GM19239 (cell line): ENCODE measurements at regions not wholly inside any gene's neighbourhood (a gene's known extent, or its start where the extent isn't known, plus 50 kb on each side); places are given as distances from the start of the nearest gene placed in this dataset.
A peak's percentile ranks its signal among the peaks of the same experiment; 100 is the strongest.

Experiments used
- DNase-seq: peaks from one replicate; pipeline ENCODE4 v3.0.0; 2011; ENCODE audit warnings: low spot score; ENCODE audit not compliant: insufficient read length
- FAIRE-seq: peaks from 2 replicates; lab custom pipeline; 2011; peaks lifted over from hg19 to GRCh38; lab: Jason Lieb, UNC

DNA sequence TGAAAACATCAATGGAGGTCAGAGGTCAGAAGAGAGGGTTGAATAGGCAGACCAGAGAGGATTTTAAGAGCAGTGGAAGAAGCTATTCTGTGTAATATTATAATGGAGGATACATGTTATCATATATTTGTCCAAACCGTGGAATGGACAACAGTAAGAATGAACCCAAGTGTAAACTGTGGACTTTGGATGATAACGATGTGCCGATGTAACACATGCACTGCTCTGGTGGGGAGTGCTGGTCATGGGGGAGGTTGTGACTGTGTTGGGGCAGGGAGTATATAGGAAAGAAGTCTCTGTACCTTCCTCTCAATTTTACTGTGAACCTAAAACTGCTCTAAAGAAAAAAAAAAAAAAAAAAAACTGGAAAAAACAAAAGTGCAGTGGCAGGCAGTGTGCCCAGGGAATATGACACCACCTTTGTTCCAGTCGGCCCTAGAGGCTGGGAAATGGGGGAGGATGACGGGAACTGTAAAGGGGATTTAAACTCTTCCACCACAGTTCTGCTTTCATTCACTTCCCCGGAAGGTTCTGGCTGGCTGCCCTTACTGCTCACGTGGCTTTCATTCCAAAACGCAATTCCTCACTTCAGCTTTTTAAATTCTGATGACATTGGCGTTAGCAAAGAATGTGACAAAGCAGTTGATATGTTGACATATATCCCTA, 113.7 kb upstream of the ANKRD1 start:
- no peak for DNase-seq
- FAIRE-seq, result peak; percentile 48

DNA sequence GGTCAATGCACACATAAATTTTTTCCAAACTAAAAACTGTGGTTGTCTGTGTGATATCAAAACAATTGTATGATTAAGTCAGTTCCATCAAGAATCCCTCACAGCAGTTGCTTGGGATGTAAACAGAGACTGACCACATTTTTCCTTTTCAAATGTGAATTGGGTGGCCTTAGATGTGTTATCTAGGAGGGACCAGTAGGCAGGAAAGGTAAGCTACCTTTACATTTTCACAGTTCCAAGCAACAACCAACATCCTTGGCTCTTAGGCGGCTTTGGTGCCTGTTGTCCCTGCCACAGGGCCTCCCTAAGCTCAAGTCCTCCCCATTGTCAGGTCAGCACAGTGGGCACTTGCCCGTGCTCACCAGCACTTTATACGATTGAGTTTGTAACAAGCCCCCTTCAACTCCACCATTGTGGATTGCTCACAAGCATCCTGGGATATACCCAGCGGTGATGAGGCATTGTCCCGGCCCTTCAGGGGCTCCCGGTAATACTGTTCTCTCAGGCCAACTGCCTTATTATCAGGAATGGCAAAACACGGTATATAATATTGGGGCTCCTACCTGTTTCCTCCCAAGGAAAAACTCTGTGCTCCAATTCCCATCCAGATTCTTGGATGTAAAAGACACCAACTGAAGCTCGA, 114.9 kb upstream of the ANKRD1 start:
- DNase-seq (no peak), FAIRE-seq (no peak)

DNA sequence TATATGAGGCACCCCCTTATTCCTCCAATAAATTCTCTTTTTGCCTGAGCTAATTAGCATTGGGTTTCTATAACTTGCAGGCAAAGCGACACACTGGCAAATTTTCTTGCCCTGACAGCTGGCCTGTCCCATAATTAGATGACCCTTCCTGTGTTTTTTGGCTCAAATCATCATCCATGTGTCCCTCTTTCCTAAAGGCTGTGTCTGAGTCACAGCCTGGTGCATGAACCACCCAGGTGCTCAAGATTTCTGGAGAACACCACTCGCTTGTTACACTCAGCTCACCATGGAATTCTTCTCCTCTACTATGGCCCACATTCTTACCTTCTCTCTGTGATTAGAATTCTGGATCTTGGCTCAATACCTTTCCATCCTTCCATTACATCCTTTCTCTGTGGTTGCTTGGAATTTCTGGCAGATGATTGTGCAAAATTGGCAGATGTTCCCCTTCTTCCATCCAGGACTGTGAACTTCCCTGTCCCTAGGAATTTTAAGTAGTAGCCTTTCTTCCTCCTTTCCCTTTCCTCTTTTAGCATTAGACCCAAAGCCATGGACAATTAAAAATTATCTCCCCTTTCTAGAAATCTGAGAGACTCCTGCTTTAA, 116.0 kb upstream of the ANKRD1 start:
- FAIRE-seq, result no peak
- no peak for DNase-seq

- no peak for FAIRE-seq
- no peak for DNase-seq
These were observed 118.1 kb upstream of the ANKRD1 start for GRCh38 chr10:91038971-91039370.

DNA sequence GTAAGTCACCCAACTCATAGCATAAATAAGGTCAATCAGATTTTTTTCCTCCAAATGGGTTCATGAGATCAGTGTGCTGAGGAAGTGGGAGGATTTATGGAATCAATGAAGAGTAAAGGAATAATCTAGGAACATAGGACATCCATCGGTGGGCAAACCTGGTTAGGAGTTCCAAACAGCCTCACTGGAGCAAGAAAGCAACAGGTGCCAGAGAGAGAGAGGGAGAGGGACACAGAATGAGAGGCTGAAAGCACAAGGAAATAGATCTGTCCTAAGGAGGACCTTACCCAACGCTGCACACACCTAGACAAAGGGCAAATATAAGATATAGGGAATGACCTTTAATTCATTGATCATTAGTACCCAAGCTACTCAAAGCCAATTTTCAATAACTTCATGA, 119.5 kb upstream of the ANKRD1 start:
- no peak for FAIRE-seq
- DNase-seq, result no peak

DNA sequence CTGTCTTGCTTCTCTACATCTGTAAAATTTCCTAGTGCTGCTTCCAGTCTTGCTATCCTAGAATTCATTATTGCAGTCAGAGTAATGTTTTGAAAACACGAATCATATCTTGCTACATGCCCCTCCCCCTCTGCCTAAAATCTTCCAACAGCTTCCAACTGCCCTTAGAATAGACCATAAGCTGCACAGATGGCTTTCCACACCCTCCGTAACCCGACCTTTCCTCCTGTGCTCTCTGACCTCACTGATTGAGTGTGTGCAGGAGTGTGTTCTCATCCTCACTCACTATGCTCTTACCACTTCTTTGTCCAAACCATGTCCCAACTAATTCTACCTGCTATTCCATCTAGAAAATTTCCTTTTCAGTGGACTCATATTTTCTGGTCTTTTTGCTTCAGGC, 121.2 kb upstream of the ANKRD1 start:
- DNase-seq (no peak), FAIRE-seq (no peak)

DNA sequence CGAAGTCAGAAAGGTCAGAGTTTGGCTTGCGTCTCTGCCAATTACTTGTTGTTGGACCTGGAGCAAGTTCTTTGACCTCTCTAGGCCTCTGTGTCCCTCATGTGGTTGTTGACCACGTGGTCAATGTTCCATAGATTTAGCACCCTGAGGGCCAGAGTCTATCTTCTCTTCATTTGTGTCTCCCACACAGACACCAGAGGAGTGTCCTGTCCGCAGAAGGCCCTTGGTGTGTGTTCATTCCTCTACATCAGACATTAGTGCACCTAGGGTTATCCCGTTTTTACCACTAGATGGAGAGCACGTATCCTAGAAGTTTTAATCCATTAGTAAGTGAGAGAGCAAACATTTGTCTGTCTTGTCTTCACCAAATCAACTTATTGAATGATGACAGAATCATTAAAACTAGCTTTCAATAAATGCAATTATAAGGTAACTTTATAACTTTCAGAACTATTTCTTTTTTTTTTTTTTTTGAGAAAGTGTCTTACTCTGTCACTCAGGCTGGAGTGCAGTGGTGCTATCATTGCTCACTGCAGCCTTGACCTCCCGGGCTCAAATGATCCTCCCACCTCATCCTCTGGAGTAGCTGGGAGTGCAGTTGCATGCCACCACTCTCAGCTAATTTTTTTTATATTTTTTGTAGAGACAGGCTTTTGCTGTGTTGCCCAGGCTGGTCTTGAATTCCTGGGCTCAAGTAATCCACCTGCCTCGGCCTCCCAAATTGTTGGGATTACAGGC, 122.5 kb upstream of the ANKRD1 start:
- DNase-seq (no peak), FAIRE-seq (no peak)

- DNase-seq (no peak), FAIRE-seq (no peak)
These were observed 126.0 kb upstream of the ANKRD1 start for GRCh38 chr10:91046869-91047268.

GRCh38 chr10:91048380-91048779, 127.5 kb upstream of the ANKRD1 start:
- FAIRE-seq (no peak), DNase-seq (no peak)

DNA sequence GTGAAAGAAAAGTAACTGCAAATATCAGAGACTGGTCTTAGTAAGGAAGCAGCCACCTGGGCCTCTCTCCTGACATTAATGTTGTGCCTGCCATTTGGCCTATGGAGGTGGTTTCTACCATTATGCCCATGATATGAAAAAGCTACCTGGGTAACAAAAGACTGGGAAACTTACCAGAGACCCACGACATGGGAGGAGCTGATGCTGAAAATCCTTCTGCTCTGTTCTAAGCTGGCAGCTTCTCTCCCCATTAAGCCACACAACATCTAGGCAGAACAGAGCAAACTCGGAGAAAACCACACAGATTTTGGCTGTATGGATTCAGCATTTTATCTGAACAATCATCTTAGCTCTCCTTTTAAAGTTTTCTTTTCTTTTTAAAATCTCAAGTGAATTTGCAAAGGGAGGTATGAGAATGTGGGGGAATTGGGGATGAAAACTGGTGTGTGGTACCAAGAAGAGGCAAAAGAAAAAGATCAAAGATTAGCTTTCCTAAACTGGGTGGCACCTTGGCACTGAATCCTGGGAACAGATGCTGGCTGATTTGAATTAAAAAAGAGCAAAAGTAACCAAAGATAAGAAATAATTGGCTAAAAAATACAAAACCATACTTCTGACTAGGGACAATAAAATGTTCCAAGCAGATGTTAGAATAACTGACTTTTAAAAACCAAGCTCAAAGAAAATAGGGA, 128.6 kb upstream of the ANKRD1 start:
- DNase-seq, result no peak
- FAIRE-seq, result no peak

GRCh38 chr10:91049988-91050360, 129.1 kb upstream of the ANKRD1 start:
- FAIRE-seq (no peak), DNase-seq (no peak)

DNA sequence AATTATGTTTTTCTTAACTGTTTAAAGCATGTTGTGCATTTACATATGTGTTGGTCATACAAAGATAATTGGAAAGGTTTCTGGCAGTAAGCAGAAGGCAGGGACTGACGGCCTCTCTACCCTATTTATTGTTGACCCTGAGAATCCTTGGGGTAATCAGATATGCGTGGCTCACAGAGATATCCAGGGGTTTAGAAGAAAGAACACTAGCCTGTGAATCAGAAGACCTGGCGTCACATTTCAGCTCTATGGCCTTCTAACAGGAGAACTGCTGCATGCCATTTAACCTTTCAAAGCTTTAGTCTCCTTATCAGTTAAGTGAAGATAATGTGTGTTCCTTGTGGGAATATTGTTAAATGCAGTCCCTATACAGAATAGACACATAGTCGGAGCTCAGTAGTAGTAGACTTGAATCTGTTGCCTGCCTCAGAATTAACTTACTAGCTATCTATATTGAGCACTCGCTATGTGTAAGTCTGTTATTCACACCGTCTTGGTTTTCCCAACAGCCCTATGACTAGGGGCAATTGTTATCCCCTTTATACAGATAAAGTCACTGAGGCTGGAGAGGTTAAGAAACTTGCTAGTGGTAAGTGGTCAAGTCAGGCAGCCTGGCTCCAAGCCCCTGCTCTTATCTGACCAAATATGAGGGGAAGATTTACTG, 129.6 kb upstream of the ANKRD1 start:
- no peak for FAIRE-seq
- DNase-seq, result no peak

- FAIRE-seq (no peak), DNase-seq (no peak)
These were observed 130.9 kb upstream of the ANKRD1 start for GRCh38 chr10:91051829-91052228.

DNA sequence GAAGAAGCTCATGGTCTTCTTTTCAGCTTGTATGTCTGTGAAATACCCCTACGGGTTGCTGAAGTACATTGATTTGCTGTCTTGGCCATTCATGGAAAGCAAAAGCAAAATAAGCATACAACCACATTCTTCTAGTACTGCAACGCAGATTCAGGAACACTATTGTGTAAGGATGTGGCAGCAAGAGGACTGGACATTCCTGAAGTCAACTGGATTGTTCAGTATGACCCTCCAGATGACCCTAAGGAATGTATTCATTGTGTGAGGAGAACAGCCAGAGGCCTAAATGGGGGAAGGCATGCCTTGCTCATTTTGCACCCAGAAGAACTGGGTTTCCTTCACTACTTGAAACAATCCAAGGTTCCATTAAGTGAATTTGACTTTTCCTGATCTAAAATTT, 133.4 kb upstream of the ANKRD1 start:
- FAIRE-seq (no peak), DNase-seq (no peak)

- DNase-seq (no peak), FAIRE-seq (no peak)
These were observed 140.3 kb upstream of the ANKRD1 start for GRCh38 chr10:91061187-91061586.

- FAIRE-seq (no peak), DNase-seq (no peak)
These were observed 140.7 kb upstream of the ANKRD1 start for GRCh38 chr10:91061608-91062007.

- no peak for FAIRE-seq
These were observed 141.2 kb upstream of the ANKRD1 start for GRCh38 chr10:91062091-91062490.

GRCh38 chr10:91071786-91072185, 148.7 kb upstream of the PCGF5 start:
- FAIRE-seq (no peak), DNase-seq (no peak)

More at GRCh38 chr10:91062091-91062490, 141.2 kb upstream of the ANKRD1 start:
- DNase-seq, result no peak

DNA sequence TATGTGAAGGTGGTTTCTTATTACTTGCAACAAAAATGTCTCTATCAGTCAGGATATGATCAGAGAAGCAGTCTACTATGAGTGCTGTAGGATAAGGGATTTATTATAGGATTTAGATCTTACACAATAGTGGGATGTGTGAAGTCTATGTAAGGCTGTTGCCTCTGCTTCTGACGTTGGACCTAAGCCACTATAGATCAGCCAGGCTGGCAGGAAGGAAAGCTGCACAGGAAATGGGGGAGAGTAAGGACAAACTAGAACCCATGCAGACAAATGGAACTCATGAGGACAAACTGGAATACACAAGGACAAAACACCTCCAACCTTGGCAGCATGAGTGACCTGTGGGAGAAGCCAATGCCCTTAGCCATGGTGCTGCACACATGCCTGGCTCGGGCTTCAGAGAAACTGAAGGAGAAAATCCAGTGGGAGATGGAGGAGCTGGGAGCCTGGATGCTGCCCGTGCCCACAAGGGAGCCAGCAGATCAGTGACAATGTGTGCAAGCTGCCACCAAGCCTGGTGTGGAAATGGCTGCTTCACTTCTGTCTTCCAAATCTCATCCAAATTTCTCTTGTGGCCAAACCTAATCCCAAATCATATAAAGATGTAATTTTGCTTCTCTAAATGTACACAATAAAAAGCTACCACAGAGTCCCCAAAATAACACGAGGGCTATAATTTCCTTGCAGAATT, 147.0 kb upstream of the PCGF5 start:
- FAIRE-seq (no peak), DNase-seq (no peak)
